ENCODE measurements at regions not wholly inside any gene's neighbourhood (a gene's known extent, or its start where the extent isn't known, plus 50 kb on each side); places are given as distances from the start of the nearest gene placed in this dataset.
"Not testable (repeated sequence)": the region's sequence is repeated elsewhere in the genome, so short reads cannot be mapped to it uniquely, and the experiment has no call there.

DNA sequence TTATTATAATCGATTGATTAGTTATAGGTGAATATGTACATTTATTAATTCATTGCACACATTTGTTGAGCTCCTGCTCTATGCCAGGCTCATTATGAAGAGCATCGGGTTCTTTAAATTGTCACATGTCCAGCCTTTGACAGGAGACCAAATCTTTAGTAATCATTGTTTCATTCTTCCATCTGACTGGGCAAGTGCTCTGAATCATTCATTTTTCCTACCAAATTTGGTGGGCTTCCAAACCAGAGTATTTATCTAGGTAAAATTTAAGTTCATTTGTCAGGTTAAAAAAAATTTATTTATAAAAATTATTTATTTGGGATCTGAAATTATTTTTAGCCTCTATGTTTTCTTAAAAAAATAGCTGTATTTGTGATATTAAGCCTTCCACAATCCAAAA is 404.9 kb upstream of the MMS22L start:
- DNase-seq (ENCODE audit: low spot score): no peak

DNA sequence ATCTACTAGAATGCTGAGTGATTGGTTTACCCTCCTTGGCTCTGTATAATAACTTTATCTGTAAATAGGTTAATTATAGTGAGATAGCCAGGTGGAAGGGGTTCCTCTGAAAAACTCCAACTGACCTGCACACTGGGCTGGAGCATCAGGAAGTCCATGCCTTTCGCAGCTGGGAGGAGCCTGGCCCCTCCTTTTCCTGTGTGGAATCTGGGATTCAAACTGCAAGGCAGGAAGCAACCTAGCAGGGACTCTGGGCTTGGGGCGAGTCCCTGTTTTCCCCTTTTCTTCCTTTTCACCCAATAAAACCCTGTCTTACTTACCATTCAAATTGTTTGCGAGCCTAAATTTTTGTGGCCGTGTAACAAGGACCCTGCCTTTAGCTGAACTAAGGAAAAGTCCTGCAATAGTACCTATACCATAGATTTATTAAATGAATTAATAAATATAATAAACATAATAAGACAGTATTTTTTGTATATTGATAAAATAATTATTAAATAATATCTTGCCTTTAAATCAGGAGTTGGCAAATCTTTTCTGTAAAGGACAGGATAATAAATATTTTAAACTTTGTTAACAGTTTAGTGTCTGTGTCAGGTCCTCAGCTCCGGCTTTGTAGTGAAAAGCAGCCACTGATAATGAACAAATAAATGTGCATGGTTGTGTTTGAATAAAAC is 406.2 kb upstream of the MMS22L start:
- no peak for DNase-seq (ENCODE audit: low spot score)

DNA sequence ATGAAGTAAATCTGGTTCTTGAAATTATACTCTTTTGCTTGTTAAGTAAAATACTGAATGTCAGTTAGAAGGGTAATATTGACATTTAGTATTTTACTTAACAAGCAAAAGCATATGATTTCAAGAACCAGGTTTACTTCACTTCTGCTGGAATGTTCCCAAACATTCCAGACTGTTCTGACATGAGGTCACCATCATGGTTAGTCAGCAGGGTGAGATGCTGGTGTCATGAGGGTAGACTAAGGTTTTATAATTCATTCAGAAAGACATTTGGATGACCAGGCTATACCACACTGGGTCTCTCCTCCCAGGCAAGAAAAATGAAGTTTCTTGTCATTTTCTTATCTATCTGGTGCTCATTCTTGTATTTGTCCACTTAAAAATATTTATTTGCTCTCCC is 414.4 kb upstream of the MMS22L start:
- DNase-seq (ENCODE audit: low spot score): peak; percentile 80

DNA sequence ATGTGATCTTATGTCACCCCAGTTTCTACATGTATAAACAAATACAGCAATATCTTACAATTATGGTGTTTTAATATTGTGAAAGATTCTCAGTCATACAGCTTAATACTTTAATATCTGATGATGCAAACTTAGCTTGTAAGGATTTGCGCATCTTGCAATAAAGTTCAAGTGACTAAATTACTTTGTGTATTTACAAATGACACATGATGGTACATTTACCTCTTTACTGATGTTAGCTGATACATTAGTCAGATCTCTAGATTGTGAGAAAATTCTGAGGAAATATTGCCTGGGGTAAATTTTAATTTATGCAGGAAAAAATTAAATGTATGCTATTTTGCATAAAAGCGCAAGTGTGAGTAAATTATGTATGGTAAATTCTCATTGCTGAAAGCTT is 418.8 kb upstream of the MMS22L start:
- no peak for DNase-seq (ENCODE audit: low spot score)

DNA sequence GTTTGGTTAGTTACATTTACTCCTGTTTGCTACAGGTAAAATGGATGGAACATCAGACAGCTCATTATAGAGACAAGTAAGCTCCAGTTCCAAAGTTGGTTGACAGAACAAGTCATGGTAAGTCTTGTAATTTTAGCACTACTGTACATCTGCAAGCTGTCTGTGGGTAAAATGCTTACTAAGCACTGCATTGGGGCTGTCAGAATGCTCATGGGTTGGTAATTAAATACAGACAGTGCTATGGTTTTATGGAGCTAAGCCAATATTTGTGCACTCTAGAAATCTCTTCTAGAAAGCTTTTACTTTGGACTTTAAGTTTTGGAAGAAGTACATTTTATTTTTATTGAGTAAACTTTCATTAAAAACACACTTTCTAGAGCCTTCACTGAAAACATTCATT is 419.2 kb upstream of the MMS22L start:
- DNase-seq (ENCODE audit: low spot score): no peak

DNA sequence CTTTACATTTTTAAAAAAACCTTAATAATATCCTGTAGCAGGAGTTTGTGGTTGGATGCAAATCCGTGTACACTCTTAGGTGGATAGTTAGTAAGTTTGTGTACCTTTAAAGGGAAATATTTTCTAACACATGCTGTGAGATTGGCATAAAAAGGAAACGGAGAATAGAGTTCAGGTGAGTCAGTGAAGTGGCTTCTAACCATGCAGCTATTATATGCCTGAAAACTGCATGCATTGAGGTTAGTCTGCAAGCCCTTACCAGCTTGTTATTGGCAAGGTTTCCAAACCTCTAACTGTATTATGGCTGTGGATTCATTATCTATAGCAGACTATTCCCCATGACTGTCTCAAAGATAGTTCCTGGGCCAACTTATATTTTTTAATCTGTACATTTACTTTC is 420.6 kb upstream of the MMS22L start:
- no peak for DNase-seq (ENCODE audit: low spot score)

DNA sequence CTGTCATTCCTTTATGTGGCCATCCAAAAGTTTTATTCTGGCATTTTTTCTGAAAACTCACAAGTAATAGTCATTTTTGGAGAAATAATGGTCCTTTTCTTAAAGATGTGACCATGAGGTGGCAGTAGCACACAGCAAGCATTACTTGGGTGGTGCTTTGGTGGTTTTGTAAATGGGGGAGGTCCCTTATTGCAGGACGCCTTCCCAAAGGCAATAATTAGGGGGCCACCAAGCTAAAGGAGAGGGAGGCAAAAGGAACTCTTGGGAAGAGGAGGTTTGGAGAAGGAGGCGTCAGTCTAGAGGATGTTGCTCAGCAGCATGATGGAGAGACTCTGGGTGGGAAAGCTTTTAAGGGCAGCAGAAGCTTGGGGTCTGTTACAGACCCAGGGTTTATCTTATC is 422.6 kb upstream of the MMS22L start:
- no peak for DNase-seq (ENCODE audit: low spot score)

DNA sequence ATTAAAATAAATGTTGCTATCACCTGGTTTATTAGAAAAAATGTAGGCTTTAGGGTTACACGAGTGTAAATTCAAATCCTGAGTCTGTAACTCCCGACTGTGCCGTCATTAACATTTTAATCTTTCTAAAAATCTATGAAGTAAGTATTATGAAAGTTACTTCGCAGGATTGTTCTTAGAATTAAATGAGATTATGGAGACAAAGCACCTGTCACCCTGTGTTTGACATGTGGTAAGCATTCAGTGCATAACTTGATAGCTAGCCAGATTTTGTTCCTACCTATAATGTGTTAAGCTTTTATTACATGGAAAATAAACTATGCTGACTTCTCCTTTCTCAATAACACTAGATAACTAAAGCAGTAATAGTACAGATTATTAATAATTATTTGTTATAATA is 429.7 kb upstream of the MMS22L start:
- no peak for DNase-seq (ENCODE audit: low spot score)

DNA sequence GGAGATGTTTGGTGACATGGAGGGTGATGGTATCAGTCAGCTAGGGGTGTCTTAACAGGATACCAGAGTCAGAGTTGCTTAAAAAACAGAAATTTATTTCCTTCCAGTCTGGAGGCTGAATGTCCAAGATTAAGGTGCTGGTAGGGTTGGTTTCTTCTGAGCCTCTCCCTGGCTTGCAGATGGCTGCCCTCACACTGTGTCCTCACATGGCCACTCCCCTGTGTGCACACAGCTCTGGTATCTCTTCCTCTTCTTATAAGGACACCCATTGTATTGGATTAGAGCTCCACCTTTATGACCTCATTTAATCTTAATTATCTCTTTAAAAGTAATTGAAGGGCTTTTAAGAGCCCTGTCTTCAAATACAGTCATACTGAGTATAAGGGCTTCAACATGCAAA is 431.8 kb upstream of the MMS22L start:
- no peak for DNase-seq (ENCODE audit: low spot score)

DNA sequence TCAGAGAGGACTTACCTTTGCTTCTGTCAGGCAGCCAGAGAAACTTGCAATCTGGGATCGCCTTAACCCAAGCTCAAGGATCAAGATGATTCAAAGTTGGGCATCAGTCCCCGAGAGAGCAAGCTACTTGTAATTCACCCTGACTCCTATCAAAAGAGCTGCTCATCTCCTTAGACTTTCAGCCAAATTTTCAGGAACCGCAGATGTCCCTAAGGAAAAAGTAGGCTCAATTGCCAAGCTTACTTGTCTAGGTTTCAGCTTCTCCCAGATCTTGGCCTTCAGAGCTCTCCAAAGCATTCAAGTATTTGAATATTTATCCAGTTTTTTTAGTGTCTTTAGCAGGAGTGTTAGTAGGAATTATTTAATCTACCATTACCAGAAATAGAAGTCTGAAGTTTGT is 434.1 kb upstream of the MMS22L start:
- no peak for DNase-seq (ENCODE audit: low spot score)

DNA sequence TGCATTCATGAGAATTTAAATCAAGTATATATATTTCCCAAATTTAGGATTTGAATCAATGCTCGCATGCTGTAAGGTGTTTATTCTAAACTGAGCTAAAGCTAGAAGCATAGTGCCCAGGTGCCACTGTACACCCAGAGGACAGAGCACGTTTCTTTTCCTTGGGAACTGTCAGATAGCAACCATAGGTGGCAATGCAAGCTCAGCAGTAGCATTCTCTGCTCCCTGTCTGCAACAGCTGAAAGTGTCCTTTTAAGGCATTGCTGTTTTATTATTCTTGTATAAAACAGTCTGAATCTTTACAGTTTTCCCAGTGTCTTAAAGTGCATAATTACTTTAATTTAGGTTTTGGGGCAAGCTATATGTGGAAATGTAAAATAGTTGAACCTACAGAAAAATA is 443.4 kb upstream of the MMS22L start:
- DNase-seq (ENCODE audit: low spot score): no peak

DNA sequence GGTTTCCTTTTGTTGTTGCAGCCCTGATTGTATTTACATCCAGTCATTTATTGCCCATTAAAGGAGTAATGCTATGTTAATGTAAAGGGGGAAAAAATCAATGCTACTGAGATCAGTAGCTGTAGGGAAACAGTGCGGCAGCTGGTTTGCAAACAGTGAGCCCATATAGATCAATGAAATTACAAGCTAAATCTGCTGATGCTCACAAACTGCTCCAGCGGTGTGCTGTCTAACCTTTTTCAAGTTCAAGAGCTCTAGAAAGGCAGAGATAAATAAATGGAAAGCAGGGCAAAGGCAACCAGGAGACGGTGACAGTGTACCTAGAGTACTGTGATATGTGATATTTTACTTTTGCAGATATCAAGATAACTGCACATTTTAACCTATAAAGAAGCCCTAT is 449.0 kb upstream of the MMS22L start:
- no peak for DNase-seq (ENCODE audit: low spot score)

DNA sequence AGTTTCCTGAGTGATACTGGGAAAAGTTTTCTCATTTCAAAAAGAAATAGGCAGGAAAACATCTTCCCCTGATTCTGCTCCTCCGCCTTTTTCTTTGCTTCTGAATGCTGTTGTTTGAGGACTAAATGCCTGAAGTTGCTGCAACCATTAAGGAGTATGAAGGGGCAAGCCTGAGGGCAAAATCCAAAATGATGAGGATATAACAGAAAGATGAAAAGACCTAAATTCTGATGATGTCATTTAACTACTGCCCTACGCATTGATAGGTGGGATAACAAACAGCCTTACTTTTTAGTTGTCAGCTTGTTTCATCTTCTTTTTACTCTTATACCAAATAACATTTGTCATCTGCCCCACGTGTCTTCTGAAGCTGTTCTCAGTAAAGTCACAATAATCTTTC is 474.6 kb upstream of the MMS22L start:
- DNase-seq (ENCODE audit: low spot score): no peak

DNA sequence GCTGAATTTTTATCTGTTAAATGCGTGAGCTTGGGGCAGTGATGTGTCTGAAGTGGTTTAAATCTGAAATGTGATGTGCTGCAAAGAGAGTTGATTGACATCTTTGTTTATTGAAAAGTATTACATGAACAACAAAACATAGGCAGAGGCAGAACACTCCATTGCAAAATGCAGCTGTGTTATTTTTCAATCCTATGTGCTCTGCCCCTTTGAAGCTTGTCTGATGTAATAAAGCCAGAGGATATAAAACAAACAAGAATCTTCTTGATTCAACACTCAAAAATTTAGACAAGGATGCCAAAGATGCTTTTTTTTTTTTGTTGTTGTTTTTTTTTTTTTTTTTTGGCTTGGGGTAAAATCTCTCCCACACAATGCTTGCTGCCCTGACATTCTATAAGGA is 482.4 kb upstream of the MMS22L start:
- DNase-seq (ENCODE audit: low spot score): no peak

DNA sequence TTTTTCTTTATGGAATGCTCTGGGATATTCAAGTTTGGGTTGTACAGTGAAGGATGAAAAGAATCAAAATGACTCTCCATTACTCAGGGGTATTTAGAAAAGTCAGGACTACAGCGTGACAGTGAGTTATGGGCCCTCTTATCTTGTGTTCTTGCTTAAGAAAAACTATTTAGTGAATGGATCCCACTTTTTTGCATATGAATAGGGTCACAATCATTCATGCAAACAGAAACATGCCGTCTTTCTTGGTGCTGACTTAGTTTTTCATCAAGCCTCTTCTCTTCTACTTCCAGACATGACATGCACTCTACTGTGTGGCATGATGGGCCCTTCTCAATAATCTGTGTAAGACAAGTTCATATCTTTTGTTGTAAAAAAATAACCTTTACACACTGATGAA is 488.4 kb upstream of the MMS22L start:
- no peak for DNase-seq (ENCODE audit: low spot score)

DNA sequence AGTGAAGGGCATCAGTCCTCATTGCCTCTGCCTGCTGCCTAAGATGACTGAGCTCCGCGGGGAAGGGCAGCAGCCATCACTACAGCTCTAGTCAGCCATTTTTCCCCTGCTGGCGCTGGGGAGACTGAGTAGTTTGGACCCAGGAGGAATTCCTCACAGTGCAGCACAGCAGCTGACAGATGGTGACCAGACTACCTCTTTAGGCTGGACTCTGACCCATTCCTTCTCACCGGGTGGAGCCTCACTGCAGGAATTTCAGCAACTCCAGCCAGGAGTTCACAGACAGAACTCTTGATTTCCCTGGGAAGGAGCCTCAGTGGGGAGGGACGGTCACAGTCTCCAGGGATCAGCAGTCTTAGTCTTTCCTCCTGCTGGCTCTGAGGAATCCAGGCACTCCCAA is 492.0 kb upstream of the MMS22L start:
- DNase-seq (ENCODE audit: low spot score): no peak

DNA sequence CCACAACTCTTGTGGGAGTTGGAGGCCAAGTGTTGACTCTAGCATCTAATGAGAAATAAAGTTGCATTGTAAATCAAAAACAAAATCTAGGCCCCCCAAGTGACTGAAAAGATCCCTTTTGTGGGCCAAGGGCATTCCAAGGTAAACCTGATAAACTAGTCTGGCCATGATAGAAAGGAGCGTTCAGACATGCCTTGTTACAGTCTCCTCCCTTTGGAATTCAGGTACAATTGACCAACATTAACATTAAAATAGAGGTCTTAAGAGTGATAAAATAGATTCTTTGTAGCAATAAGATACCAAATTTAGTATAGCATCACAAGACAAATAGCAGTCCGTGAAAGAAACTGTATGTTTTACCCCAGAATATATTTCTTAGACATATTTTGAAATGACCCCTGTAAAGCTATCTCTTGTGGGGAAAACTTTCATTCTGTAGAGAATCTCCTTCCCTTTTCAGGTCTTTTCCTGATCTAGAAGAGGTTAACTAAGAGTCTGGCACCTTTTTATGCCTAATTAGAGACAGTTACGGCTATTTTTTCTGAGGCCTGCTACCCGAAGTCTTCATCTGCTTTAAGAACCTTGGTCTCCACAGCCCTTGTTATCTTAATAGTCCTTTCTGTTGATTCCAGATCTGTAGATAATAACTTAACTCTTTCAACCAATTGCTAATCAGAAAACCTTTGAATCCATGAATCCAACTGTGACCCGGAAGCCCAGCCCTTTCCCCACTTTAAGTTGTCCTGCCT is 495.4 kb upstream of the MMS22L start:
- DNase-seq (ENCODE audit: low spot score): no peak

DNA sequence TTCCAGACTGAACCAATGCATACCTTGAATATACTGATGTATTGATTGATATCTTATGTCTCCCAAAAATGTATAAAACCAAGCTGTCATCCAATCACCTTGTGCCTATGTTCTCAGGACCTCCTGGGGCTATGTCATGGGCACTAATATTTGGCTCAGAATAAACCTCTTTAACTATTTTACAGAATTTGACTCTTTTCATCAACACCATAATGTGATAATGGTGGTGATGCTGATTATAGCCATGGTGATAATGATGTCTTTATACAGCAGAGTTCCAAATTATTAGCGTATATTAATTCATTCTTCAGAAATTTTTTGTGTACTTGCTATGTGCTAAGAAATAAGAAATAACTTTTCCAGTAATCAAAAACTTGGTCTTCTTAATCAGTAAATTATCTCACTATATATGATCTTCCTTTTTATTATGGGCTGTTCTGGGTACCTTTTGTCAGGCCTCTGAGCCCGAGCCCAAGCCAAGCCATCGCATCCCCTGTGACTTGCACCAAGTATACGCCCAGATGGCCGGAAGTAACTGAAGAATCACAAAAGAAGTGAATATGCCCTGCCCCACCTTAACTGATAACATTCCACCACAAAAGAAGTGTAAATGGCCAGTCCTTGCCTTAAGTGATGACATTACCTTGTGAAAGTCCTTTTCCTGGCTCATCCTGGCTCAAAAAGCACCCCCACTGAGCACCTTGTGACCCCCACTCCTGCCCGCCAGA is 496.2 kb upstream of the MMS22L start:
- DNase-seq (ENCODE audit: low spot score): not testable (repeated sequence)

DNA sequence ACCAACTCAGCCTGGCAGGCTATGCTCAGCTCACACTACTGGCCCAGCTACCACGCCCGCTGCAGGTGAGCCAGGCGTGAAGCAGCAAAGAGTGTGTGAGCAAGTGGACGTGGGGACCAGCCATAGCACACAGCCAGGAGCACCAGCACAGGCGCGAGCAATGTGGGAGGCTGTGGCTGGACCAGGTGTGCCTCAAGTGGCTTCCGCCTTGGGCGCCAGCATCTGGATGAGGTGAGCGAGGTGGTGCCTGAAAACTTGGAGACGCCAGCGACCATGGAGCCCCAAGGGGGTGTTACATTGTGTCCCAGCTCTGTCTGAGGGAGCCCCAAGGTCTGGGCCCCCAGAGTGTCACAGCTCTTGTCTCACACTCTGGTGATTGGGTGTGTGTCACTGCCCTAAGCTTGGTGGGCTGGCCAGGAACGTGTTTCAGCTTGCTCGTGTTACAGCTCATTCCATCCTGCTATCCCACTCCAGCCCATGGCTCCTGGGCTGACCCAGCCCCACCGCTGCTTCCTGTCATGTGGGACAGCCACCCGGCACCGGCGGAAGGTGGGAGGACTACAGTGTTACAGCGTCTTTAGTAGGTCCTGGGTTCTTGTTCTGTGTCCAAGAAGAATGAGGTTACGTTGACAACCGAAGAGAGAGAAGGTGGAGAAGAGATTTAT is 508.0 kb upstream of the MMS22L start:
- DNase-seq (ENCODE audit: low spot score): no peak

DNA sequence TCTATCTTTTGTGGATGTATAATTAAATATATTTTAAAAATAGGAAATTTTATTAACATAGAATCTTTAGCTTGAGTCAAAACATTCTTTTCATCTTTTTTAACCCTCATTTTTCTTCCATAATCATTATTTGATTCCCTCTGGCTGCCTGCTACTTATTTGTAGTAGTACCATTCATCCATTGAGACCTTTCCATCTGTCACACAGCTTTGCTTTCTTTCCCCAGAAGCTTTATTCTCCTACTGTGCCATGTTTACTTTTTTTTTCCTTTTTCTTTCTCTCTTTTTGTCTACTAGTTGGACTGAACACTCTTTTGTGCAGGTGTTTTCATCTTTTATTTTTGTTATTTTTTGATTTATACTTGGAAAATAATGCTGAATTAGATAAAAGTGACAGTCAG is 522.6 kb upstream of the MMS22L start:
- no peak for DNase-seq (ENCODE audit: low spot score)

DNA sequence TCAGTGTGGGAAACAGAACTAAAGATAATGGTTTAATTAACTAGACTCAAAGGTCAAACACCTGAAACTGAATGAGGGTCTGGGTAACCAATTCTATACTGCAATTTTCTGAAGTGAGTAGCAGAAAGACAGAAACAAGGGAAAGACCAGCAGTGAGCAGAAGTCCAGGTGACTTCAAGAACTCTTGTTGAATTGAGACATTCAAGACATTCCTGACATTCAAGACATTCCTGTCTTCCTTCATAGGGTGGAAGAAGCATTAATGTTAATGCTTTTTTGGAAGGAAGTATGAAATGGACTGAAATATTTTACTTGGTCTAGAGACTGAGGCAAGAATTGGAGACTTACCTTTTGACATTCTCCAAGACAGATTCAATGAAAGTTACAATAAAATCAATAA is 529.9 kb upstream of the MMS22L start:
- no peak for DNase-seq (ENCODE audit: low spot score)

DNA sequence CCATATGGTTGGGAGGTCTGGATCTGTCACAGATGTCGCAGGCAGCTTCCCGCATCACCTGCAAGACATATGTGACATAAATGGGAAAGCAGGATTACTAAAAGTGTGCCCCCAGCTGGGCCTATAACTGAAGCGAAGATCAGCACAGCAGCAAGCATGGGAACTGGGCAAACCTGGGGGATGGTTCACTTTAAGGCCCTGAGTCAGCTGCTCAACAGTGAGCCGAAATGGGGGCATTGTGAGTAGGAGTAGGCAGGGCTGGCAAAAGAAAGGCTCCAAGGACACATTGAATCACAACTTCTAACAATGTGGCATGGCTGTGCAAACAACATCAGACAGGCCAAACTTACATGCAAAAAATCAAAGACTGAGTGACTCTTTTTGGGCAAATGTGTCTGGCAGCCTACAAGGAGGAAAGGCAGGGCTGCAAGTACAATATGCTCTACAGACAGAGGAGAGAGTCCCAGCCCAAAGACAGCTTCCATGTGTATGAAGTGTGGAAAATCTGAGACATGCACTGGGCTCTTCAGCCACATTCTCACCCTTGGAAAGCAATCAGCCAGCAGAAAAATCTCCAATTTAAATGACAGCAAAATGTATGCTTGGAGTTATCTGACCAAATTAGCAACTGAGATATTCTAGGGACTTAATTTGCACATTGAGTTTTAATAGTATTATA is 531.0 kb upstream of the MMS22L start:
- DNase-seq (ENCODE audit: low spot score): no peak

All from kidney tubule cell (primary cell).